H1 (cell line): ENCODE measurements at regions not wholly inside any gene's neighbourhood (a gene's known extent, or its start where the extent isn't known, plus 50 kb on each side); places are given as distances from the start of the nearest gene placed in this dataset.

ENCODE experiments used
- CTCF ChIA-PET: fragments of 300-600 bp; sonication (Branson Sonifier 250); formaldehyde crosslinking; loops from one replicate; lab custom pipeline; 2021; ENCODE audit not compliant: partially characterized antibody; lab: Charles Lee
- POLR2A ChIA-PET: fragments of 300-600 bp; sonication (Branson Sonifier 250); formaldehyde crosslinking; loops from one replicate; lab custom pipeline; 2021; ENCODE audit warnings: inconsistent platforms; ENCODE audit not compliant: partially characterized antibody; lab: Charles Lee
- DNase-seq, 2 experiments: peaks; one replicate each; pipeline versions ENCODE4 v3.0.0 to v3.0.0-alpha.2; 2010 to 2022; ENCODE audit warnings: low spot score in 2 of 2, low read depth in 1 of 2, mixed read lengths in 1 of 2
- FAIRE-seq: peaks from 2 replicates; lab custom pipeline; 2011; peaks lifted over from hg19 to GRCh38; lab: Jason Lieb, UNC
- H2AFZ ChIP-seq: 2 replicates; pipeline ENCODE4 v1.8.1; 2012; ENCODE audit warnings: low read length, inconsistent platforms
- H2AK5ac ChIP-seq: 2 replicates; pipeline ENCODE4 v1.6.1; 2013; ENCODE audit warnings: low read depth, low read length
- H2BK120ac ChIP-seq: replicated peaks from 2 replicates; pipeline ENCODE3; 2013; ENCODE audit warnings: low read depth, low read length, inconsistent platforms
- H2BK12ac ChIP-seq: 2 replicates; pipeline ENCODE4 v1.6.1; 2013; ENCODE audit warnings: low read depth, low read length
- H2BK15ac ChIP-seq: 2 replicates; pipeline ENCODE4 v1.6.1; 2013; ENCODE audit warnings: low read length
- H2BK20ac ChIP-seq: 2 replicates; pipeline ENCODE4 v1.6.1; 2013; ENCODE audit warnings: low read length
- H2BK5ac ChIP-seq: 2 replicates; pipeline ENCODE4 v1.6.1; 2013; ENCODE audit warnings: low read depth, low read length
- H3K14ac ChIP-seq: 2 replicates; pipeline ENCODE4 v1.6.1; 2013; ENCODE audit warnings: inconsistent platforms; ENCODE audit not compliant: insufficient read length
- H3K18ac ChIP-seq: 2 replicates; pipeline ENCODE4 v1.6.1; 2013; ENCODE audit warnings: low read length; ENCODE audit errors: extremely low read depth
- H3K23ac ChIP-seq: 2 replicates; pipeline ENCODE4 v1.6.1; 2013; ENCODE audit warnings: inconsistent platforms; ENCODE audit not compliant: insufficient read length
- H3K23me2 ChIP-seq: 2 replicates; pipeline ENCODE4 v1.6.1; 2013; ENCODE audit warnings: low read depth, low read length
- H3K27ac ChIP-seq: 2 replicates; pipeline ENCODE4 v1.6.1; 2011; ENCODE audit warnings: low read depth, low read length, inconsistent platforms
- H3K27me3 ChIP-seq, 4 experiments: replicated peaks in 1 of 4; 1 replicate in 1 of 4; 2 replicates in 3 of 4; pipeline versions ENCODE4 v1.6.1 to v1.8.1; 2011 to 2013; ENCODE audit warnings: low read length in 3 of 4, mild to moderate bottlenecking in 3 of 4, inconsistent platforms in 2 of 4, mixed read lengths in 2 of 4, moderate library complexity in 1 of 4; ENCODE audit not compliant: control insufficient read depth in 3 of 4, insufficient read depth in 3 of 4; ENCODE audit errors: extremely low read depth in 1 of 4
- H3K36me3 ChIP-seq, 4 experiments: 2 replicates each; pipeline versions ENCODE4 v1.6.1 to v1.8.1; 2011 to 2013; ENCODE audit warnings: mild to moderate bottlenecking in 4 of 4, low read length in 3 of 4, moderate library complexity in 2 of 4, control low read depth in 1 of 4, inconsistent platforms in 1 of 4; ENCODE audit not compliant: insufficient read depth in 4 of 4, control insufficient read depth in 2 of 4
- H3K4ac ChIP-seq: replicated peaks from 2 replicates; pipeline ENCODE3; 2013; ENCODE audit warnings: low read length, low read depth, mixed read lengths, inconsistent platforms; ENCODE audit not compliant: insufficient read length
- H3K4me1 ChIP-seq, 4 experiments: replicated peaks in 1 of 4; 1 replicate in 1 of 4; 2 replicates in 3 of 4; pipeline versions ENCODE4 v1.6.1 to v1.8.1; 2011 to 2013; ENCODE audit warnings: low read length in 3 of 4, inconsistent platforms in 2 of 4, mixed read lengths in 1 of 4; ENCODE audit not compliant: insufficient read depth in 4 of 4, control insufficient read depth in 3 of 4
- H3K4me2 ChIP-seq, 2 experiments: 2 replicates each; pipeline versions ENCODE4 v1.6.1 to v1.8.1; 2011 to 2013; ENCODE audit warnings: low read depth in 2 of 2, low read length in 2 of 2, control low read depth in 1 of 2, inconsistent platforms in 1 of 2, mild to moderate bottlenecking in 1 of 2; ENCODE audit not compliant: insufficient read depth in 1 of 2
- H3K4me3 ChIP-seq, 4 experiments: fragments of 200-600, 300-600 bp in 1 of 4; sonication (generic), shearing (Covaris generic), sonication (Bioruptor Twin) in 1 of 4; 2 replicates each; pipeline versions ENCODE4 v1.5.1 to v1.8.1; 2011 to 2016; ENCODE audit warnings: low read length in 4 of 4, low read depth in 3 of 4, control low read depth in 2 of 4, inconsistent platforms in 2 of 4, mild to moderate bottlenecking in 2 of 4, mixed read lengths in 1 of 4, moderate library complexity in 1 of 4; ENCODE audit not compliant: insufficient read depth in 2 of 4; ENCODE audit errors: extremely low read depth in 1 of 4
- H3K56ac ChIP-seq: replicated peaks from 2 replicates; pipeline ENCODE3; 2013; ENCODE audit warnings: low read depth, mild to moderate bottlenecking, mixed read lengths, low read length, inconsistent platforms; ENCODE audit not compliant: insufficient read length
- H3K79me1 ChIP-seq: 2 replicates; pipeline ENCODE4 v1.6.1; 2013; ENCODE audit warnings: low read depth, low read length, control low read depth
- H3K79me2 ChIP-seq, 2 experiments: 2 replicates each; pipeline versions ENCODE4 v1.6.1 to v1.8.1; 2012 to 2013; ENCODE audit warnings: low read length in 2 of 2, mild to moderate bottlenecking in 2 of 2, inconsistent platforms in 1 of 2; ENCODE audit not compliant: insufficient read depth in 2 of 2, control insufficient read depth in 1 of 2
- H3K9ac ChIP-seq, 4 experiments: replicated peaks in 1 of 4; 1 replicate in 1 of 4; 2 replicates in 3 of 4; pipeline versions ENCODE4 v1.6.1 to v1.8.1; 2011 to 2013; ENCODE audit warnings: low read depth in 3 of 4, low read length in 3 of 4, control low read depth in 2 of 4, mild to moderate bottlenecking in 2 of 4, moderate library complexity in 2 of 4, inconsistent platforms in 1 of 4; ENCODE audit errors: extremely low read depth in 1 of 4
- H3K9me3 ChIP-seq, 2 experiments: 2 replicates each; pipeline versions ENCODE4 v1.6.1 to v1.8.1; 2012 to 2013; ENCODE audit warnings: mild to moderate bottlenecking in 2 of 2, moderate library complexity in 2 of 2, control low read depth in 1 of 2, inconsistent platforms in 1 of 2, low read depth in 1 of 2, low read length in 1 of 2, mixed read lengths in 1 of 2; ENCODE audit not compliant: insufficient read depth in 2 of 2
- H4K20me1 ChIP-seq, 2 experiments: replicated peaks in 1 of 2; 2 replicates each; pipeline versions ENCODE3 to v1.8.1; 2011 to 2013; ENCODE audit warnings: inconsistent platforms in 2 of 2, low read length in 2 of 2, mild to moderate bottlenecking in 1 of 2; ENCODE audit not compliant: insufficient read depth in 2 of 2, control insufficient read depth in 1 of 2
- H4K5ac ChIP-seq: 2 replicates; pipeline ENCODE4 v1.6.1; 2013; ENCODE audit warnings: low read length, low read depth, mixed read lengths, inconsistent platforms; ENCODE audit not compliant: insufficient read length
- H4K8ac ChIP-seq: 2 replicates; pipeline ENCODE4 v1.8.0; 2013; ENCODE audit warnings: mild to moderate bottlenecking, moderate library complexity, low read length, inconsistent platforms; ENCODE audit not compliant: insufficient read depth; ENCODE audit errors: extremely low read depth
- H4K91ac ChIP-seq: replicated peaks from 2 replicates; pipeline ENCODE3; 2013; ENCODE audit warnings: low read length, mixed read lengths, inconsistent platforms; ENCODE audit not compliant: insufficient read length
- BACH1 ChIP-seq: IDR thresholded peaks from 2 replicates; pipeline ENCODE4 v1.6.1; 2012; ENCODE audit warnings: low read length, improper control_type of control experiment
- CBX8 ChIP-seq: fragments of 300-800, 300-1000 bp; sonication (generic); IDR thresholded peaks from 2 replicates; pipeline ENCODE4 v1.7.1; 2016; ENCODE audit warnings: low read depth, low read length, borderline replicate concordance
- CREB1 ChIP-seq: IDR thresholded peaks from 2 replicates; pipeline ENCODE4 v1.6.1; 2012; ENCODE audit warnings: inconsistent platforms
- CTCF ChIP-seq, 3 experiments: IDR thresholded peaks; 1 replicate in 2 of 3; 2 replicates in 1 of 3; pipeline versions ENCODE4 v1.5.1 to v1.6.1; 2011; ENCODE audit warnings: low read length in 3 of 3, mild to moderate bottlenecking in 3 of 3, inconsistent platforms in 2 of 3, low read depth in 1 of 3, moderate library complexity in 1 of 3; ENCODE audit not compliant: insufficient read depth in 1 of 3; ENCODE audit errors: control extremely low read depth in 1 of 3
- JUN ChIP-seq: IDR thresholded peaks from 2 replicates; pipeline ENCODE4 v1.6.1; 2011; ENCODE audit warnings: low read depth, mild to moderate bottlenecking, improper control_type of control experiment, low read length
- MAX ChIP-seq: IDR thresholded peaks from 2 replicates; pipeline ENCODE4 v1.6.1; 2012; ENCODE audit warnings: inconsistent platforms
- NRF1 ChIP-seq: IDR thresholded peaks from 2 replicates; pipeline ENCODE4 v1.6.1; 2011; ENCODE audit warnings: mild to moderate bottlenecking, low read depth, low read length, improper control_type of control experiment
- RAD21 ChIP-seq, 2 experiments: IDR thresholded peaks in 1 of 2; conservative IDR thresholded peaks in 1 of 2; 2 replicates each; pipeline ENCODE4 v1.6.1; 2011; ENCODE audit warnings: low read depth in 2 of 2, low read length in 2 of 2, improper control_type of control experiment in 1 of 2, inconsistent platforms in 1 of 2, mild to moderate bottlenecking in 1 of 2, moderate library complexity in 1 of 2
- SIN3A ChIP-seq, 2 experiments: IDR thresholded peaks in 1 of 2; conservative IDR thresholded peaks in 1 of 2; 2 replicates each; pipeline ENCODE4 v1.6.1; 2011 to 2012; ENCODE audit warnings: low read length in 2 of 2, improper control_type of control experiment in 1 of 2, low read depth in 1 of 2, mild to moderate bottlenecking in 1 of 2
- SIX5 ChIP-seq: IDR thresholded peaks from 2 replicates; pipeline ENCODE4 v1.6.1; 2011; ENCODE audit warnings: mild to moderate bottlenecking, low read depth, low read length
- SP4 ChIP-seq: IDR thresholded peaks from 2 replicates; pipeline ENCODE4 v1.6.1; 2012; ENCODE audit warnings: low read length, inconsistent platforms
- TAF1 ChIP-seq: IDR thresholded peaks from 2 replicates; pipeline ENCODE4 v1.6.1; 2011; ENCODE audit warnings: mild to moderate bottlenecking, low read depth, low read length
- TBP ChIP-seq: IDR thresholded peaks from 2 replicates; pipeline ENCODE4 v1.6.1; 2011; ENCODE audit warnings: low read depth, low read length, improper control_type of control experiment
- WGBS, 2 experiments: shearing (Covaris generic) in 1 of 2; methylation state at CpG; one replicate each; pipeline versions ENCODE4 v1.1.6 to v1.1.7; 2013 to 2015; ENCODE audit warnings: low lambda C conversion rate in 2 of 2, mixed read lengths in 2 of 2, inconsistent platforms in 1 of 2, low coverage in 1 of 2, missing lambda C conversion rate in 1 of 2; ENCODE audit not compliant: insufficient replicate concordance in 2 of 2, insufficient coverage in 1 of 2, insufficient read length in 1 of 2; ENCODE audit errors: extremely low coverage in 1 of 2, missing lambda C conversion rate in 1 of 2; 5-methylcytosine and 5-hydroxymethylcytosine counted together

GRCh38 chr7:38013246-38013645, 92.8 kb downstream of the EPDR1 start:
- no peak overlapping the region for H2BK12ac ChIP-seq
- no peak for FAIRE-seq
- no peak for TF ChIP-seq JUN
- TF ChIP-seq SIX5: no peak
- no peak for TF ChIP-seq RAD21 (IDR thresholded peaks at IDR 0.05 in 1 of 2, conservative IDR thresholded peaks at IDR 0.05 in 1 of 2; ENCODE audit: low read depth in 2 of 2, low read length in 2 of 2)
- no peak for TF ChIP-seq CBX8
- no peak for TF ChIP-seq NRF1
- no peak for TF ChIP-seq CREB1
- no peak for TF ChIP-seq SP4
- TF ChIP-seq SIN3A (conservative IDR thresholded peaks at IDR 0.05 in 1 of 2, IDR thresholded peaks at IDR 0.05 in 1 of 2; ENCODE audit: low read depth in 1 of 2, low read length in 2 of 2): no peak
- no peak for TF ChIP-seq CTCF (IDR thresholded peaks at IDR 0.05; ENCODE audit: control extremely low read depth in 1 of 3, insufficient read depth in 1 of 3, low read depth in 1 of 3, low read length in 3 of 3)
- no peak for TF ChIP-seq MAX
- TF ChIP-seq TAF1: no peak
- no peak for TF ChIP-seq BACH1
- TF ChIP-seq TBP: no peak

More at GRCh38 chr7:38013246-38013645, 92.8 kb downstream of the EPDR1 start:
- Histone ChIP-seq H4K20me1 (no peaks in the 10 kb centered on the region), H3K4me3 (no peak overlapping the region), H3K9me3 (peaks cover 5 to 7% of the 10 kb centered on the region in 2 experiments; a peak in 3 of 4 replicates), H2BK15ac (no peak overlapping the region), H4K5ac (no peak overlapping the region), H4K8ac (no peak overlapping the region), H3K18ac (no peak overlapping the region), H3K27ac (no peak overlapping the region), H3K4ac (no peak overlapping the region), H3K9ac (no peak overlapping the region), H3K14ac (no peak overlapping the region), H4K91ac (no peak overlapping the region), H2BK120ac (no peak overlapping the region), H3K79me2 (no peaks in the 10 kb centered on the region), H2BK5ac (no peak overlapping the region), H3K79me1 (no peaks in the 10 kb centered on the region), H2AK5ac (no peak overlapping the region), H3K4me2 (peak overlapping the region in 1 of 2 experiments; percentile 44; a peak in 1 of 4 replicates), H3K56ac (no peak overlapping the region), H3K4me1 (peaks cover 0 to 2% (median 0%) of the 10 kb centered on the region in 4 experiments; a peak in 2 of 7 replicates), H3K27me3 (no peaks in the 10 kb centered on the region; a peak in 1 of 7 replicates), H3K23me2 (no peaks in the 10 kb centered on the region), H2BK20ac (no peak overlapping the region), H3K23ac (no peak overlapping the region), H2AFZ (no peak overlapping the region), H3K36me3 (no peaks in the 10 kb centered on the region)
- DNase-seq: no peak
- 72% methylated on average over 3 of the region's 3 CpGs; no CpG with 5 or more reads in 1 of the 2 experiments for WGBS, 2 experiments
- CTCF ChIA-PET: no interaction called here
- POLR2A ChIA-PET: no interaction called here
